NOMO-1 treated with dmso at 0.1 percent for 144 hours (cell line): ENCODE measurements at regions not wholly inside any gene's neighbourhood (a gene's known extent, or its start where the extent isn't known, plus 50 kb on each side); places are given as distances from the start of the nearest gene placed in this dataset.
A peak's percentile ranks its signal among the peaks of the same experiment; 100 is the strongest.
"Not testable (repeated sequence)": the region's sequence is repeated elsewhere in the genome, so short reads cannot be mapped to it uniquely, and the experiment has no call there.

ENCODE experiments used
- DNase-seq: peaks from one replicate; lab custom pipeline; 2025; ENCODE audit not compliant: unreplicated experiment; lab: John Stamatoyannopoulos, UW

- DNase-seq: no peak
These were observed 155.2 kb upstream of the PTPN1 start for GRCh38 chr20:50354721-50355589.

GRCh38 chr20:50355590-50356524 lies 154.3 kb upstream of the PTPN1 start:
- DNase-seq: no peak

GRCh38 chr20:50356525-50356885 lies 153.7 kb upstream of the PTPN1 start:
- no peak for DNase-seq

GRCh38 chr20:50356962-50357782 lies 153.0 kb upstream of the PTPN1 start:
- no peak for DNase-seq

- DNase-seq: no peak
These were observed 152.4 kb upstream of the PTPN1 start for GRCh38 chr20:50357783-50358161.

GRCh38 chr20:50358166-50358565 lies 152.0 kb upstream of the PTPN1 start:
- no peak for DNase-seq

GRCh38 chr20:50358971-50359370 lies 151.2 kb upstream of the PTPN1 start:
- no peak for DNase-seq

GRCh38 chr20:50359607-50360217 lies 150.5 kb upstream of the PTPN1 start:
- no peak for DNase-seq

- DNase-seq: no peak
These were observed 149.9 kb upstream of the PTPN1 start for GRCh38 chr20:50360218-50360672.

GRCh38 chr20:50360921-50361320 lies 149.3 kb upstream of the PTPN1 start:
- DNase-seq: no peak

GRCh38 chr20:50362177-50362576 lies 148.0 kb upstream of the PTPN1 start:
- not testable (repeated sequence) for DNase-seq

GRCh38 chr20:50363027-50363426 lies 147.2 kb upstream of the PTPN1 start:
- no peak for DNase-seq

GRCh38 chr20:50363479-50363878 lies 146.7 kb upstream of the PTPN1 start:
- no peak for DNase-seq

- DNase-seq: no peak
These were observed 145.6 kb upstream of the PTPN1 start for GRCh38 chr20:50364542-50364941.

- peak; percentile 66 for DNase-seq
These were observed 143.7 kb upstream of the PTPN1 start for GRCh38 chr20:50366270-50367103.

GRCh38 chr20:50367104-50367674 lies 143.0 kb upstream of the PTPN1 start:
- DNase-seq: no peak

- no peak for DNase-seq
These were observed 142.3 kb upstream of the PTPN1 start for GRCh38 chr20:50367739-50368375.

GRCh38 chr20:50368386-50368785 lies 141.8 kb upstream of the PTPN1 start:
- no peak for DNase-seq

GRCh38 chr20:50368813-50369224 lies 141.4 kb upstream of the PTPN1 start:
- DNase-seq: no peak
